Transverse colon (tissue), 3 donors: ENCODE measurements at regions not wholly inside any gene's neighbourhood (a gene's known extent, or its start where the extent isn't known, plus 50 kb on each side); places are given as distances from the start of the nearest gene placed in this dataset.

Experiments used
- EP300 ChIP-seq: sonication (generic); formaldehyde crosslinking; IDR thresholded peaks from one replicate; pipeline ENCODE4 v1.6.1; 2017; ENCODE audit warnings: antibody characterized with exemption, low read depth
- POLR2A ChIP-seq: fragments of 450-650 bp; IDR thresholded peaks from one replicate; pipeline ENCODE4 v1.6.1; 2016; ENCODE audit warnings: antibody characterized with exemption, mild to moderate bottlenecking, moderate library complexity
- TF ChIP-seq, protein P1 (sequence below), 5 experiments: fragments of 200-600 bp in 3 of 5; fragments of 450-650 bp in 2 of 5; sonication (generic) in 3 of 5; IDR thresholded peaks; 1 replicate in 2 of 5; 2 replicates in 3 of 5; pipeline ENCODE4 v1.5.1; 2016 to 2017; ENCODE audit warnings: antibody characterized with exemption in 5 of 5, inconsistent platforms in 3 of 5, mild to moderate bottlenecking in 2 of 5, moderate library complexity in 1 of 5

DNA sequence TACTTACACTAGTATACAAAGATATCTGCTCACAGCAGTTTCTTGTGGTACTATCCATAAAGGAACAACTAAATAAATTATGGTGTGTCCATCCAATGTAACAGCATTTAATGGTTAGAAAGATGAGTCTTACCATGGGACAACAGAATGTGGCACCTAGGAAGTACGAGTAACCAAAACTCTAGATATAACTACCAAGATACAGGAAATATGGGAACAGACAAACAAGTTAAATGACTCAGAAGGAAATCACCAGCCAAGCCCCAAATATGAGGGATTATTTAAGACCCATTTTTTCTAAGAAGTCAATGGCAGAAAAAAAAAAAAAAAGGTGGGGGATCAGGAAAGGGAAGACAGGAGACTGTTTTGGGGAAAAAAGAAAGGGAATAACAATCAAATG lies 294.8 kb downstream of the PRELID2 start:
- TF ChIP-seq POLR2A (no peak), EP300 (no peak)
- TF ChIP-seq, protein P1, sequence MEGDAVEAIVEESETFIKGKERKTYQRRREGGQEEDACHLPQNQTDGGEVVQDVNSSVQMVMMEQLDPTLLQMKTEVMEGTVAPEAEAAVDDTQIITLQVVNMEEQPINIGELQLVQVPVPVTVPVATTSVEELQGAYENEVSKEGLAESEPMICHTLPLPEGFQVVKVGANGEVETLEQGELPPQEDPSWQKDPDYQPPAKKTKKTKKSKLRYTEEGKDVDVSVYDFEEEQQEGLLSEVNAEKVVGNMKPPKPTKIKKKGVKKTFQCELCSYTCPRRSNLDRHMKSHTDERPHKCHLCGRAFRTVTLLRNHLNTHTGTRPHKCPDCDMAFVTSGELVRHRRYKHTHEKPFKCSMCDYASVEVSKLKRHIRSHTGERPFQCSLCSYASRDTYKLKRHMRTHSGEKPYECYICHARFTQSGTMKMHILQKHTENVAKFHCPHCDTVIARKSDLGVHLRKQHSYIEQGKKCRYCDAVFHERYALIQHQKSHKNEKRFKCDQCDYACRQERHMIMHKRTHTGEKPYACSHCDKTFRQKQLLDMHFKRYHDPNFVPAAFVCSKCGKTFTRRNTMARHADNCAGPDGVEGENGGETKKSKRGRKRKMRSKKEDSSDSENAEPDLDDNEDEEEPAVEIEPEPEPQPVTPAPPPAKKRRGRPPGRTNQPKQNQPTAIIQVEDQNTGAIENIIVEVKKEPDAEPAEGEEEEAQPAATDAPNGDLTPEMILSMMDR (IDR thresholded peaks at IDR 0.05): no peak
